Spleen (tissue), 11 donors: ENCODE measurements at regions not wholly inside any gene's neighbourhood (a gene's known extent, or its start where the extent isn't known, plus 50 kb on each side); places are given as distances from the start of the nearest gene placed in this dataset.

Source experiments
- DNase-seq: peaks from one replicate; pipeline ENCODE4 v3.0.0-alpha.2; 2020
- H3K27ac ChIP-seq, 8 donors: fragments of 200-600 bp; sonication (generic) in 7 of 8; 1 replicate in 4 of 8; 2 replicates in 4 of 8; pipeline versions ENCODE4 v1.5.0 to v1.8.0; 2016 to 2021; ENCODE audit warnings: inconsistent platforms in 4 of 8, mild to moderate bottlenecking in 4 of 8, moderate library complexity in 1 of 8
- H3K27me3 ChIP-seq, 7 donors: fragments of 200-600 bp; sonication (generic) in 6 of 7; replicated peaks in 1 of 7; 1 replicate in 4 of 7; 2 replicates in 3 of 7; pipeline versions ENCODE4 v1.5.0 to v1.8.0; 2016 to 2021; ENCODE audit warnings: inconsistent platforms in 3 of 7, mild to moderate bottlenecking in 1 of 7
- H3K36me3 ChIP-seq, 6 donors: fragments of 200-600 bp; sonication (generic) in 5 of 6; 1 replicate in 4 of 6; 2 replicates in 2 of 6; pipeline versions ENCODE4 v1.5.0 to v1.8.0; 2016 to 2021; ENCODE audit warnings: inconsistent platforms in 2 of 6
- H3K4me1 ChIP-seq, 6 donors: fragments of 200-600 bp; sonication (generic) in 5 of 6; 1 replicate in 3 of 6; 2 replicates in 3 of 6; pipeline versions ENCODE4 v1.5.0 to v1.8.0; 2016 to 2021; ENCODE audit warnings: inconsistent platforms in 3 of 6
- H3K4me3 ChIP-seq, 8 donors: fragments of 200-600 bp; sonication (generic) in 7 of 8; 1 replicate in 4 of 8; 2 replicates in 4 of 8; pipeline versions ENCODE4 v1.5.0 to v1.8.0; 2016 to 2021; ENCODE audit warnings: inconsistent platforms in 4 of 8, mild to moderate bottlenecking in 4 of 8, moderate library complexity in 2 of 8
- H3K9me3 ChIP-seq, 8 donors: fragments of 200-600 bp; sonication (generic) in 7 of 8; 1 replicate in 4 of 8; 2 replicates in 4 of 8; pipeline versions ENCODE4 v1.5.0 to v1.8.0; 2016 to 2021; ENCODE audit warnings: inconsistent platforms in 4 of 8
- POLR2A ChIP-seq, 3 donors: fragments of 450-650 bp; IDR thresholded peaks; one replicate each; pipeline ENCODE4 v1.5.1; 2017; ENCODE audit warnings: antibody characterized with exemption in 3 of 3, mild to moderate bottlenecking in 1 of 3
- POLR2AphosphoS5 ChIP-seq, 3 donors: sonication (generic); formaldehyde crosslinking; IDR thresholded peaks; one replicate each; pipeline ENCODE4 v1.5.1; 2017; ENCODE audit warnings: antibody characterized with exemption in 3 of 3
- WGBS, 5 donors: extraction: QIAGEN DNeasy Blood & Tissue Kit in 3 of 5; methylation state at CpG; one replicate each; pipeline versions ENCODE4 v1.1.5 to v1.1.7; 2013 to 2018; 5-methylcytosine and 5-hydroxymethylcytosine counted together
- intact Hi-C: fragments of 100-400 bp; cut with DNase I; formaldehyde crosslinking; loops from one replicate; pipeline ENCODE4 v1.15.0; 2023; ENCODE audit warnings: low total_unique reads
- TF ChIP-seq, protein P1 (sequence below), 11 experiments: fragments of 200-600 bp in 7 of 11; fragments of 450-650 bp in 4 of 11; sonication (generic) in 4 of 11; IDR thresholded peaks in 8 of 11; conservative IDR thresholded peaks in 3 of 11; 1 replicate in 7 of 11; 2 replicates in 4 of 11; pipeline versions ENCODE4 v1.4.0 to v1.8.0; 2016 to 2021; ENCODE audit warnings: antibody characterized with exemption in 11 of 11, inconsistent platforms in 4 of 11, mild to moderate bottlenecking in 1 of 11
- donor health status: healthy with polysubstance abuse.
- donor health status: DM: no; HTN: no; CAD: no; lungs with moderate emphysema.
- donor health status: DM: no; HTN: no; CAD: no.
- donor health status: Bipolar disorder and iron deficiency.
- donor health status: healthy.
- donor health status: DM: no; HTN: no; CAD: no.
- donor health status: DM: yes; HTN: yes; CAD: no.

DNA sequence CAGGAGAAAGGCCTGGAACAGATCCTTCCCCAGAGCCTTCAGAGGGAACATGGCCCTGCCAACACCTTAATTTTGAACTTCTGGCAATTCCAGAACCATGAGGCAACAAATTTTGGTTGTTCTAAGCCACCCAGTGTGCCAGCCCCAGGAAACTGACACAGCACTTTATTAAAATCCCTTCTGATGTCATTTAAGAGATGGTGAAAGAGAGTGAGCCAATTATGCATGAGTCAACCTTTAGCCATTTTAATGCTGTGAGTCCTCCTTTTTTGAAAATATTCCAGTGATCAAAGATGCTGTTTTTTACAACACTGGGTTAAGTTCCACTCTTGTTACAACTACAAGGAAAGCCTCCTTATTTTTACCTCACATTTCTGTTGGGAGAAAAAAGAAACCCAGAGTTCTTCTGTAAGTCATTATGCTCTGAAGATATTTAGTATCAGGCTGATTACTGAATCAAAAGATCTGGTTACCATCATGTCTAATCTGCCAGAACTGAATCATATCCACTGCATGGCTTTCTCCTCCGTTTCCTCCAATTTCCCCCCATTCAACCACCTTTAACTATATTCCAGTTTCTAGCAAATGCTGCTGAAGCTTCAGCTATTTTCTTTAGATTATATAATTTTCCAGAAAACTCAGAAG is 235.4 kb downstream of the TXNL1 start:
- no peak for DNase-seq
- Histone ChIP-seq H3K36me3 (no peaks in the 10 kb centered on the region), H3K27ac (no peak overlapping the region), H3K4me3 (no peak overlapping the region), H3K27me3 (no peaks in the 10 kb centered on the region), H3K9me3 (peaks cover 0 to 4% (median 0%) of the 10 kb centered on the region in 8 donors), H3K4me1 (no peaks in the 10 kb centered on the region)
- 84 to 100% (median 92%) methylated on average over 1 of the region's 1 CpG for WGBS, 5 donors
- intact Hi-C loops, result no loop called here
- no peak for TF ChIP-seq POLR2AphosphoS5 (IDR thresholded peaks at IDR 0.05)
- TF ChIP-seq, protein P1, sequence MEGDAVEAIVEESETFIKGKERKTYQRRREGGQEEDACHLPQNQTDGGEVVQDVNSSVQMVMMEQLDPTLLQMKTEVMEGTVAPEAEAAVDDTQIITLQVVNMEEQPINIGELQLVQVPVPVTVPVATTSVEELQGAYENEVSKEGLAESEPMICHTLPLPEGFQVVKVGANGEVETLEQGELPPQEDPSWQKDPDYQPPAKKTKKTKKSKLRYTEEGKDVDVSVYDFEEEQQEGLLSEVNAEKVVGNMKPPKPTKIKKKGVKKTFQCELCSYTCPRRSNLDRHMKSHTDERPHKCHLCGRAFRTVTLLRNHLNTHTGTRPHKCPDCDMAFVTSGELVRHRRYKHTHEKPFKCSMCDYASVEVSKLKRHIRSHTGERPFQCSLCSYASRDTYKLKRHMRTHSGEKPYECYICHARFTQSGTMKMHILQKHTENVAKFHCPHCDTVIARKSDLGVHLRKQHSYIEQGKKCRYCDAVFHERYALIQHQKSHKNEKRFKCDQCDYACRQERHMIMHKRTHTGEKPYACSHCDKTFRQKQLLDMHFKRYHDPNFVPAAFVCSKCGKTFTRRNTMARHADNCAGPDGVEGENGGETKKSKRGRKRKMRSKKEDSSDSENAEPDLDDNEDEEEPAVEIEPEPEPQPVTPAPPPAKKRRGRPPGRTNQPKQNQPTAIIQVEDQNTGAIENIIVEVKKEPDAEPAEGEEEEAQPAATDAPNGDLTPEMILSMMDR (IDR thresholded peaks at IDR 0.05 in 8 of 11, conservative IDR thresholded peaks at IDR 0.05 in 3 of 11), result no peak
- no peak for TF ChIP-seq POLR2A (IDR thresholded peaks at IDR 0.05)

GRCh38 chr18:56393870-56394269 is 244.5 kb downstream of the TXNL1 start:
- Histone ChIP-seq H3K27ac (no peak overlapping the region), H3K36me3 (no peaks in the 10 kb centered on the region), H3K4me1 (no peaks in the 10 kb centered on the region), H3K4me3 (no peak overlapping the region), H3K27me3 (no peaks in the 10 kb centered on the region), H3K9me3 (no peaks in the 10 kb centered on the region)
- TF ChIP-seq, protein P1 (IDR thresholded peaks at IDR 0.05 in 8 of 11, conservative IDR thresholded peaks at IDR 0.05 in 3 of 11), result no peak
- no peak for TF ChIP-seq POLR2A (IDR thresholded peaks at IDR 0.05)
- no peak for TF ChIP-seq POLR2AphosphoS5 (IDR thresholded peaks at IDR 0.05)
- DNase-seq, result no peak
- intact Hi-C loops, result no loop called here
- WGBS, 5 donors, result 81 to 98% (median 93%) methylated on average over 3 of the region's 3 CpGs

DNA sequence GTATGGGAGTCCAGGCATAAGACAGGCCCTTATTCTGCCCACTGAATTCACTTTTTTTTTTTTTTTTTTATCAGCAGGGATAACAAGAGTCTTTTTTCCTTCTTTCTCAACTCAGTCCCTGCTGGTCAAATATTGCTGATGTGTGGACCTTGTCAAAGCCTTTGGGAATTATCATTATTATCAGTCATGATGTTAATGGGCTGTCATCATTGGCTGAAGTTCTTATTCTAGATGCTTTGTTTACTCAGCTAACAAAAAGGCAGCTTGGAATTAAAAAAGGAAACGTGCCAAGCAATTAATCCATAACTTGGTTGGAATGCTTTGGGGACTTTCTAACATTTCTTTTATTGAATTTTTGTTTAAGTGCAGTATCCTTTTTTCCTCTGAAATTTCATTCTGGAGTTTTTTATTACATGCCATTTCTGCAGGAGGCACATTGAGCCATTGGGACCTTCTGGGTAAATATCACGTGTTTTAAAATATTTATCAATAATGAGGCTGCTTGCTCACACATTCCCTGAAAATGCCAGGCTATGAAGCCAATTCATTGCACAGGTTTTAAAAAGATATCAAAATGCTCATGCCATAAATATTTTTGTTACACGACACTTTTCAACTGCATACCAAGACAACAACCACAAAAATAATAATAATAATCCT is 246.3 kb downstream of the TXNL1 start:
- no peaks in the 10 kb centered on the region for H3K4me1 ChIP-seq
- WGBS, 5 donors, result 72 to 79% (median 78%) methylated on average over 3 of the region's 3 CpGs
- H3K27ac ChIP-seq, result no peak overlapping the region
- intact Hi-C loops, result no loop called here
- no peaks in the 10 kb centered on the region for H3K36me3 ChIP-seq
- H3K9me3 ChIP-seq, result no peaks in the 10 kb centered on the region
- H3K4me3 ChIP-seq, result no peak overlapping the region
- TF ChIP-seq, protein P1 (IDR thresholded peaks at IDR 0.05 in 8 of 11, conservative IDR thresholded peaks at IDR 0.05 in 3 of 11), result no peak
- TF ChIP-seq POLR2A (IDR thresholded peaks at IDR 0.05) (no peak), POLR2AphosphoS5 (IDR thresholded peaks at IDR 0.05) (no peak)
- DNase-seq, result no peak
- H3K27me3 ChIP-seq, result no peaks in the 10 kb centered on the region

- H3K9me3 ChIP-seq, result no peaks in the 10 kb centered on the region
- no peaks in the 10 kb centered on the region for H3K27me3 ChIP-seq
- H3K27ac ChIP-seq, result no peak overlapping the region
- H3K4me3 ChIP-seq, result no peak overlapping the region
- no peaks in the 10 kb centered on the region for H3K4me1 ChIP-seq
- TF ChIP-seq, protein P1 (IDR thresholded peaks at IDR 0.05 in 8 of 11, conservative IDR thresholded peaks at IDR 0.05 in 3 of 11), result no peak
- no peak for TF ChIP-seq POLR2A (IDR thresholded peaks at IDR 0.05)
- no peak for DNase-seq
- 78 to 94% (median 90%) methylated on average over 3 of the region's 3 CpGs for WGBS, 5 donors
- no peaks in the 10 kb centered on the region for H3K36me3 ChIP-seq
- intact Hi-C loops, result no loop called here
Measured at GRCh38 chr18:56390626-56391025, 247.8 kb downstream of the TXNL1 start.
